Ascending aorta (tissue), 2 donors: ENCODE measurements at regions not wholly inside any gene's neighbourhood (a gene's known extent, or its start where the extent isn't known, plus 50 kb on each side); places are given as distances from the start of the nearest gene placed in this dataset.

ENCODE experiments used
- DNase-seq, 2 donors: peaks; one replicate each; pipeline ENCODE4 v3.0.0-alpha.2; 2019; ENCODE audit warnings: low spot score in 2 of 2
- H3K27ac ChIP-seq, 2 donors: fragments of 200-600 bp; sonication (generic); one replicate each; pipeline ENCODE4 v1.5.1; 2016 to 2017; ENCODE audit warnings: mild to moderate bottlenecking in 1 of 2
- H3K27me3 ChIP-seq: fragments of 200-600 bp; sonication (generic); one replicate; pipeline ENCODE4 v1.5.1; 2017
- H3K36me3 ChIP-seq, 2 donors: fragments of 200-600 bp; sonication (generic); one replicate each; pipeline ENCODE4 v1.5.1; 2016
- H3K4me1 ChIP-seq, 2 donors: fragments of 200-600 bp; sonication (generic); one replicate each; pipeline ENCODE4 v1.5.1; 2016 to 2017; ENCODE audit warnings: mild to moderate bottlenecking in 1 of 2
- H3K4me3 ChIP-seq, 2 donors: fragments of 200-600 bp; sonication (generic); one replicate each; pipeline ENCODE4 v1.5.1; 2016 to 2017; ENCODE audit warnings: mild to moderate bottlenecking in 1 of 2
- H3K9me3 ChIP-seq, 2 donors: fragments of 200-600 bp; sonication (generic); one replicate each; pipeline ENCODE4 v1.5.1; 2016
- CTCF ChIP-seq, 3 experiments: fragments of 200-600 bp in 2 of 3; fragments of 450-650 bp in 1 of 3; sonication (generic) in 2 of 3; IDR thresholded peaks; one replicate each; pipeline ENCODE4 v1.5.1; 2016 to 2019; ENCODE audit warnings: antibody characterized with exemption in 3 of 3, mild to moderate bottlenecking in 1 of 3, moderate library complexity in 1 of 3
- intact Hi-C: fragments of 100-400 bp; cut with DNase I; formaldehyde crosslinking; loops from one replicate; pipeline ENCODE4 v1.15.1; 2023

- Histone ChIP-seq H3K27ac (no peak overlapping the region), H3K4me3 (no peak overlapping the region), H3K4me1 (no peaks in the 10 kb centered on the region), H3K27me3 (no peaks in the 10 kb centered on the region), H3K9me3 (no peaks in the 10 kb centered on the region), H3K36me3 (no peaks in the 10 kb centered on the region)
- DNase-seq = no peak
- no peak for TF ChIP-seq CTCF (IDR thresholded peaks at IDR 0.05)
- intact Hi-C loops = no loop called here
Measured at GRCh38 chr1:13990939-13991338, 291.0 kb downstream of the PRDM2 start.

GRCh38 chr1:13992489-13993285, 292.7 kb downstream of the PRDM2 start:
- Histone ChIP-seq H3K4me3 (no peak overlapping the region), H3K27ac (no peak overlapping the region), H3K4me1 (no peaks in the 10 kb centered on the region), H3K9me3 (no peaks in the 10 kb centered on the region), H3K36me3 (no peaks in the 10 kb centered on the region), H3K27me3 (no peaks in the 10 kb centered on the region)
- DNase-seq = no peak
- no peak for TF ChIP-seq CTCF (IDR thresholded peaks at IDR 0.05)
- intact Hi-C loops = no loop called here

- Histone ChIP-seq H3K9me3 (peaks cover 0 to 9% of the 10 kb centered on the region in 2 donors), H3K36me3 (no peaks in the 10 kb centered on the region), H3K4me3 (no peak overlapping the region), H3K27ac (no peak overlapping the region), H3K4me1 (no peaks in the 10 kb centered on the region), H3K27me3 (no peaks in the 10 kb centered on the region)
- intact Hi-C loops = no loop called here
- no peak for TF ChIP-seq CTCF (IDR thresholded peaks at IDR 0.05)
- no peak for DNase-seq
Measured at GRCh38 chr1:13994386-13994785, 294.4 kb downstream of the PRDM2 start.

GRCh38 chr1:13996334-13996733, 296.3 kb downstream of the PRDM2 start:
- Histone ChIP-seq H3K27me3 (no peaks in the 10 kb centered on the region), H3K36me3 (no peaks in the 10 kb centered on the region), H3K9me3 (peaks cover 0 to 12% of the 10 kb centered on the region in 2 donors), H3K4me3 (no peak overlapping the region), H3K4me1 (no peaks in the 10 kb centered on the region), H3K27ac (no peak overlapping the region)
- DNase-seq = no peak
- intact Hi-C loops = no loop called here
- TF ChIP-seq CTCF (IDR thresholded peaks at IDR 0.05) = no peak

- Histone ChIP-seq H3K36me3 (no peaks in the 10 kb centered on the region), H3K9me3 (peaks cover 0 to 11% of the 10 kb centered on the region in 2 donors), H3K27ac (no peak overlapping the region), H3K4me3 (no peak overlapping the region), H3K27me3 (no peaks in the 10 kb centered on the region), H3K4me1 (no peaks in the 10 kb centered on the region)
- intact Hi-C loops = no loop called here
- no peak for DNase-seq
- no peak for TF ChIP-seq CTCF (IDR thresholded peaks at IDR 0.05)
Measured at GRCh38 chr1:14003552-14003951, 303.6 kb downstream of the PRDM2 start.
